HG03565 (cell line): ENCODE measurements at regions not wholly inside any gene's neighbourhood (a gene's known extent, or its start where the extent isn't known, plus 50 kb on each side); places are given as distances from the start of the nearest gene placed in this dataset.

Experiments used
- ATAC-seq: cut with Tn5 transposase; IDR thresholded peaks from one replicate; pipeline ENCODE4 v1.9.1; 2021; ENCODE audit warnings: mild to moderate bottlenecking, moderate library complexity; ENCODE audit not compliant: unreplicated experiment

GRCh38 chr13:74045583-74045982, 88.6 kb downstream of the KLF12 start:
- ATAC-seq: no peak

- no peak for ATAC-seq
Measured at GRCh38 chr13:74043237-74043636, 91.0 kb downstream of the KLF12 start.

GRCh38 chr13:74040200-74040599, 94.0 kb downstream of the KLF12 start:
- ATAC-seq: peak; percentile 86

- ATAC-seq: no peak
Measured at GRCh38 chr13:74039667-74040066, 94.5 kb downstream of the KLF12 start.

- no peak for ATAC-seq
Measured at GRCh38 chr13:74039154-74039553, 95.0 kb downstream of the KLF12 start.

GRCh38 chr13:74037762-74038161, 96.4 kb downstream of the KLF12 start:
- no peak for ATAC-seq

- no peak for ATAC-seq
Measured at GRCh38 chr13:74036373-74036772, 97.8 kb downstream of the KLF12 start.

GRCh38 chr13:74035896-74036295, 98.3 kb downstream of the KLF12 start:
- ATAC-seq: no peak

GRCh38 chr13:74032325-74032724, 101.9 kb downstream of the KLF12 start:
- ATAC-seq: no peak

GRCh38 chr13:74027161-74027779, 106.9 kb downstream of the KLF12 start:
- ATAC-seq: peak; percentile 32

- ATAC-seq: peak; percentile 90
Measured at GRCh38 chr13:74026753-74027152, 107.5 kb downstream of the KLF12 start.

GRCh38 chr13:74025369-74025768, 108.8 kb downstream of the KLF12 start:
- no peak for ATAC-seq

- ATAC-seq: no peak
Measured at GRCh38 chr13:74024856-74025255, 109.3 kb downstream of the KLF12 start.

- no peak for ATAC-seq
Measured at GRCh38 chr13:74024314-74024713, 109.9 kb downstream of the KLF12 start.

- ATAC-seq: no peak
Measured at GRCh38 chr13:74023484-74023883, 110.7 kb downstream of the KLF12 start.

- ATAC-seq: no peak
Measured at GRCh38 chr13:74021505-74021904, 112.7 kb downstream of the KLF12 start.

GRCh38 chr13:74018062-74018431, 116.2 kb downstream of the KLF12 start:
- no peak for ATAC-seq

GRCh38 chr13:74017301-74018061, 116.7 kb downstream of the KLF12 start:
- ATAC-seq: no peak

- ATAC-seq: peak; percentile 61
Measured at GRCh38 chr13:74015137-74015536, 119.1 kb downstream of the KLF12 start.

GRCh38 chr13:74009100-74009668, 125.0 kb downstream of the KLF12 start:
- ATAC-seq: no peak

- ATAC-seq: no peak
Measured at GRCh38 chr13:74006666-74007065, 127.5 kb downstream of the KLF12 start.
